H1 (cell line): ENCODE measurements at regions not wholly inside any gene's neighbourhood (a gene's known extent, or its start where the extent isn't known, plus 50 kb on each side); places are given as distances from the start of the nearest gene placed in this dataset.
"Not testable (repeated sequence)": the region's sequence is repeated elsewhere in the genome, so short reads cannot be mapped to it uniquely, and the experiment has no call there.

ENCODE experiments used
- CTCF ChIA-PET: fragments of 300-600 bp; sonication (Branson Sonifier 250); formaldehyde crosslinking; loops from one replicate; lab custom pipeline; 2021; ENCODE audit not compliant: partially characterized antibody; lab: Charles Lee
- POLR2A ChIA-PET: fragments of 300-600 bp; sonication (Branson Sonifier 250); formaldehyde crosslinking; loops from one replicate; lab custom pipeline; 2021; ENCODE audit warnings: inconsistent platforms; ENCODE audit not compliant: partially characterized antibody; lab: Charles Lee
- DNase-seq, 2 experiments: peaks; one replicate each; pipeline versions ENCODE4 v3.0.0 to v3.0.0-alpha.2; 2010 to 2022; ENCODE audit warnings: low spot score in 2 of 2, low read depth in 1 of 2, mixed read lengths in 1 of 2
- FAIRE-seq: peaks from 2 replicates; lab custom pipeline; 2011; peaks lifted over from hg19 to GRCh38; lab: Jason Lieb, UNC
- H2AFZ ChIP-seq: 2 replicates; pipeline ENCODE4 v1.8.1; 2012; ENCODE audit warnings: low read length, inconsistent platforms
- H2AK5ac ChIP-seq: 2 replicates; pipeline ENCODE4 v1.6.1; 2013; ENCODE audit warnings: low read depth, low read length
- H2BK120ac ChIP-seq: replicated peaks from 2 replicates; pipeline ENCODE3; 2013; ENCODE audit warnings: low read depth, low read length, inconsistent platforms
- H2BK12ac ChIP-seq: 2 replicates; pipeline ENCODE4 v1.6.1; 2013; ENCODE audit warnings: low read depth, low read length
- H2BK15ac ChIP-seq: 2 replicates; pipeline ENCODE4 v1.6.1; 2013; ENCODE audit warnings: low read length
- H2BK20ac ChIP-seq: 2 replicates; pipeline ENCODE4 v1.6.1; 2013; ENCODE audit warnings: low read length
- H2BK5ac ChIP-seq: 2 replicates; pipeline ENCODE4 v1.6.1; 2013; ENCODE audit warnings: low read depth, low read length
- H3K14ac ChIP-seq: 2 replicates; pipeline ENCODE4 v1.6.1; 2013; ENCODE audit warnings: inconsistent platforms; ENCODE audit not compliant: insufficient read length
- H3K18ac ChIP-seq: 2 replicates; pipeline ENCODE4 v1.6.1; 2013; ENCODE audit warnings: low read length; ENCODE audit errors: extremely low read depth
- H3K23ac ChIP-seq: 2 replicates; pipeline ENCODE4 v1.6.1; 2013; ENCODE audit warnings: inconsistent platforms; ENCODE audit not compliant: insufficient read length
- H3K23me2 ChIP-seq: 2 replicates; pipeline ENCODE4 v1.6.1; 2013; ENCODE audit warnings: low read depth, low read length
- H3K27ac ChIP-seq: 2 replicates; pipeline ENCODE4 v1.6.1; 2011; ENCODE audit warnings: low read depth, low read length, inconsistent platforms
- H3K27me3 ChIP-seq, 4 experiments: replicated peaks in 1 of 4; 1 replicate in 1 of 4; 2 replicates in 3 of 4; pipeline versions ENCODE4 v1.6.1 to v1.8.1; 2011 to 2013; ENCODE audit warnings: low read length in 3 of 4, mild to moderate bottlenecking in 3 of 4, inconsistent platforms in 2 of 4, mixed read lengths in 2 of 4, moderate library complexity in 1 of 4; ENCODE audit not compliant: control insufficient read depth in 3 of 4, insufficient read depth in 3 of 4; ENCODE audit errors: extremely low read depth in 1 of 4
- H3K36me3 ChIP-seq, 4 experiments: 2 replicates each; pipeline versions ENCODE4 v1.6.1 to v1.8.1; 2011 to 2013; ENCODE audit warnings: mild to moderate bottlenecking in 4 of 4, low read length in 3 of 4, moderate library complexity in 2 of 4, control low read depth in 1 of 4, inconsistent platforms in 1 of 4; ENCODE audit not compliant: insufficient read depth in 4 of 4, control insufficient read depth in 2 of 4
- H3K4ac ChIP-seq: replicated peaks from 2 replicates; pipeline ENCODE3; 2013; ENCODE audit warnings: low read length, low read depth, mixed read lengths, inconsistent platforms; ENCODE audit not compliant: insufficient read length
- H3K4me1 ChIP-seq, 4 experiments: replicated peaks in 1 of 4; 1 replicate in 1 of 4; 2 replicates in 3 of 4; pipeline versions ENCODE4 v1.6.1 to v1.8.1; 2011 to 2013; ENCODE audit warnings: low read length in 3 of 4, inconsistent platforms in 2 of 4, mixed read lengths in 1 of 4; ENCODE audit not compliant: insufficient read depth in 4 of 4, control insufficient read depth in 3 of 4
- H3K4me2 ChIP-seq, 2 experiments: 2 replicates each; pipeline versions ENCODE4 v1.6.1 to v1.8.1; 2011 to 2013; ENCODE audit warnings: low read depth in 2 of 2, low read length in 2 of 2, control low read depth in 1 of 2, inconsistent platforms in 1 of 2, mild to moderate bottlenecking in 1 of 2; ENCODE audit not compliant: insufficient read depth in 1 of 2
- H3K4me3 ChIP-seq, 4 experiments: fragments of 200-600, 300-600 bp in 1 of 4; sonication (generic), shearing (Covaris generic), sonication (Bioruptor Twin) in 1 of 4; 2 replicates each; pipeline versions ENCODE4 v1.5.1 to v1.8.1; 2011 to 2016; ENCODE audit warnings: low read length in 4 of 4, low read depth in 3 of 4, control low read depth in 2 of 4, inconsistent platforms in 2 of 4, mild to moderate bottlenecking in 2 of 4, mixed read lengths in 1 of 4, moderate library complexity in 1 of 4; ENCODE audit not compliant: insufficient read depth in 2 of 4; ENCODE audit errors: extremely low read depth in 1 of 4
- H3K56ac ChIP-seq: replicated peaks from 2 replicates; pipeline ENCODE3; 2013; ENCODE audit warnings: low read depth, mild to moderate bottlenecking, mixed read lengths, low read length, inconsistent platforms; ENCODE audit not compliant: insufficient read length
- H3K79me1 ChIP-seq: 2 replicates; pipeline ENCODE4 v1.6.1; 2013; ENCODE audit warnings: low read depth, low read length, control low read depth
- H3K79me2 ChIP-seq, 2 experiments: 2 replicates each; pipeline versions ENCODE4 v1.6.1 to v1.8.1; 2012 to 2013; ENCODE audit warnings: low read length in 2 of 2, mild to moderate bottlenecking in 2 of 2, inconsistent platforms in 1 of 2; ENCODE audit not compliant: insufficient read depth in 2 of 2, control insufficient read depth in 1 of 2
- H3K9ac ChIP-seq, 4 experiments: replicated peaks in 1 of 4; 1 replicate in 1 of 4; 2 replicates in 3 of 4; pipeline versions ENCODE4 v1.6.1 to v1.8.1; 2011 to 2013; ENCODE audit warnings: low read depth in 3 of 4, low read length in 3 of 4, control low read depth in 2 of 4, mild to moderate bottlenecking in 2 of 4, moderate library complexity in 2 of 4, inconsistent platforms in 1 of 4; ENCODE audit errors: extremely low read depth in 1 of 4
- H3K9me3 ChIP-seq, 2 experiments: 2 replicates each; pipeline versions ENCODE4 v1.6.1 to v1.8.1; 2012 to 2013; ENCODE audit warnings: mild to moderate bottlenecking in 2 of 2, moderate library complexity in 2 of 2, control low read depth in 1 of 2, inconsistent platforms in 1 of 2, low read depth in 1 of 2, low read length in 1 of 2, mixed read lengths in 1 of 2; ENCODE audit not compliant: insufficient read depth in 2 of 2
- H4K20me1 ChIP-seq, 2 experiments: replicated peaks in 1 of 2; 2 replicates each; pipeline versions ENCODE3 to v1.8.1; 2011 to 2013; ENCODE audit warnings: inconsistent platforms in 2 of 2, low read length in 2 of 2, mild to moderate bottlenecking in 1 of 2; ENCODE audit not compliant: insufficient read depth in 2 of 2, control insufficient read depth in 1 of 2
- H4K5ac ChIP-seq: 2 replicates; pipeline ENCODE4 v1.6.1; 2013; ENCODE audit warnings: low read length, low read depth, mixed read lengths, inconsistent platforms; ENCODE audit not compliant: insufficient read length
- H4K8ac ChIP-seq: 2 replicates; pipeline ENCODE4 v1.8.0; 2013; ENCODE audit warnings: mild to moderate bottlenecking, moderate library complexity, low read length, inconsistent platforms; ENCODE audit not compliant: insufficient read depth; ENCODE audit errors: extremely low read depth
- H4K91ac ChIP-seq: replicated peaks from 2 replicates; pipeline ENCODE3; 2013; ENCODE audit warnings: low read length, mixed read lengths, inconsistent platforms; ENCODE audit not compliant: insufficient read length
- WGBS, 2 experiments: shearing (Covaris generic) in 1 of 2; methylation state at CpG; one replicate each; pipeline versions ENCODE4 v1.1.6 to v1.1.7; 2013 to 2015; ENCODE audit warnings: low lambda C conversion rate in 2 of 2, mixed read lengths in 2 of 2, inconsistent platforms in 1 of 2, low coverage in 1 of 2, missing lambda C conversion rate in 1 of 2; ENCODE audit not compliant: insufficient replicate concordance in 2 of 2, insufficient coverage in 1 of 2, insufficient read length in 1 of 2; ENCODE audit errors: extremely low coverage in 1 of 2, missing lambda C conversion rate in 1 of 2; 5-methylcytosine and 5-hydroxymethylcytosine counted together

GRCh38 chr6:150147-150546 is 142.1 kb upstream of the DUSP22 start:
- H2AK5ac ChIP-seq, H2BK120ac ChIP-seq, H2BK5ac ChIP-seq, H3K18ac ChIP-seq, H2BK20ac ChIP-seq, H4K5ac ChIP-seq, H3K79me2 ChIP-seq, H3K23ac ChIP-seq, H4K91ac ChIP-seq, H3K27me3 ChIP-seq, H4K8ac ChIP-seq, H3K23me2 ChIP-seq, H2BK15ac ChIP-seq, H3K4me2 ChIP-seq, H3K79me1 ChIP-seq, H3K36me3 ChIP-seq, H3K27ac ChIP-seq, H2AFZ ChIP-seq, H4K20me1 ChIP-seq, H3K14ac ChIP-seq, H3K4me1 ChIP-seq, H3K56ac ChIP-seq, H3K9ac ChIP-seq, H2BK12ac ChIP-seq, POLR2A ChIA-PET, H3K4me3 ChIP-seq, FAIRE-seq, H3K4ac ChIP-seq, DNase-seq: not testable (repeated sequence)
- WGBS, 2 experiments = 87% methylated on average over 1 of the region's 1 CpG; no CpG with 5 or more reads in 1 of the 2 experiments
- H3K9me3 ChIP-seq = peaks cover 22 to 31% of the 10 kb centered on the region in 2 experiments
- CTCF ChIA-PET = interaction anchor here (1.6 kb wide), 1 partner anchor 19 kb away, joined by 5 read pairs; no protein-coding TSS in a partner anchor

- H3K4me1 ChIP-seq, H3K9ac ChIP-seq, H3K4me3 ChIP-seq, H3K79me1 ChIP-seq, H2AFZ ChIP-seq, H3K23ac ChIP-seq, H3K27me3 ChIP-seq, H3K4me2 ChIP-seq, H2BK20ac ChIP-seq, H2BK5ac ChIP-seq, H2BK15ac ChIP-seq, H2BK120ac ChIP-seq, H3K27ac ChIP-seq, H3K14ac ChIP-seq, H3K18ac ChIP-seq, H3K23me2 ChIP-seq, H4K5ac ChIP-seq, H3K56ac ChIP-seq, H4K8ac ChIP-seq, H3K4ac ChIP-seq, H4K91ac ChIP-seq, H2AK5ac ChIP-seq, DNase-seq, FAIRE-seq, H3K36me3 ChIP-seq, H3K79me2 ChIP-seq, POLR2A ChIA-PET, H4K20me1 ChIP-seq, H2BK12ac ChIP-seq: not testable (repeated sequence)
- peaks cover 22 to 31% of the 10 kb centered on the region in 2 experiments for H3K9me3 ChIP-seq
- CTCF ChIA-PET = interaction anchor here (1.2 kb wide), 1 partner anchor 36 kb away, joined by 4 read pairs; no protein-coding TSS in a partner anchor
- WGBS, 2 experiments = 87% methylated on average over 3 of the region's 3 CpGs; no CpG with 5 or more reads in 1 of the 2 experiments
Observed at GRCh38 chr6:152436-152835, 139.9 kb upstream of the DUSP22 start.
